WTC11 (cell line): ENCODE measurements at regions not wholly inside any gene's neighbourhood (a gene's known extent, or its start where the extent isn't known, plus 50 kb on each side); places are given as distances from the start of the nearest gene placed in this dataset.

Source experiments
- ATAC-seq: fragments of 200-7000 bp; cut with Tn5 transposase; 2 replicates; pipeline ENCODE4 v1.10.0; 2021; ENCODE audit warnings: mild to moderate bottlenecking, moderate library complexity
- CTCF ChIA-PET: fragments of 300-600 bp; sonication (Branson Sonifier 250); formaldehyde crosslinking; loops from one replicate; lab custom pipeline; 2021; ENCODE audit warnings: antibody characterized with exemption; lab: Charles Lee
- POLR2A ChIA-PET: fragments of 350-600 bp; sonication (Branson Sonifier 250); formaldehyde crosslinking; loops from one replicate; lab custom pipeline; 2021; ENCODE audit warnings: antibody characterized with exemption; lab: Charles Lee
- DNase-seq: peaks from one replicate; pipeline ENCODE4 v3.0.0; 2021; ENCODE audit warnings: low spot score
- H3K27ac Mint-ChIP-seq: 2 replicates; pipeline ENCODE4 v1.8.0; 2021; ENCODE audit warnings: mixed read lengths
- H3K27me3 Mint-ChIP-seq: 2 replicates; pipeline ENCODE4 v1.8.0; 2021; ENCODE audit warnings: low read depth, mild to moderate bottlenecking, moderate library complexity, mixed read lengths
- H3K36me3 Mint-ChIP-seq: 2 replicates; pipeline ENCODE4 v1.8.0; 2021; ENCODE audit warnings: mixed read lengths
- H3K4me1 Mint-ChIP-seq: 2 replicates; pipeline ENCODE4 v1.8.0; 2022; ENCODE audit warnings: mixed read lengths
- H3K4me3 Mint-ChIP-seq: 2 replicates; pipeline ENCODE4 v1.8.0; 2021; ENCODE audit warnings: mild to moderate bottlenecking, moderate library complexity, mixed read lengths
- H3K9me3 Mint-ChIP-seq: 2 replicates; pipeline ENCODE4 v1.8.0; 2021; ENCODE audit warnings: mixed read lengths
- ATF1 ChIP-seq: sonication (generic); formaldehyde crosslinking; IDR thresholded peaks from 2 replicates; pipeline ENCODE4 v1.8.1; 2023; ENCODE audit warnings: mild to moderate bottlenecking, moderate library complexity, missing genetic modification reagents
- CTCF ChIP-seq: fragments of 200-600 bp; IDR thresholded peaks from 2 replicates; pipeline ENCODE4 v1.8.0; 2022; ENCODE audit warnings: antibody characterized with exemption
- E2F5 ChIP-seq: sonication (generic); formaldehyde crosslinking; IDR thresholded peaks from 2 replicates; pipeline ENCODE4 v1.8.1; 2022; ENCODE audit warnings: mild to moderate bottlenecking, moderate library complexity, missing genetic modification reagents
- ELF4 ChIP-seq: sonication (generic); formaldehyde crosslinking; IDR thresholded peaks from 2 replicates; pipeline ENCODE4 v1.8.1; 2022; ENCODE audit warnings: low read depth, mild to moderate bottlenecking, moderate library complexity, missing genetic modification reagents
- ETV6 ChIP-seq: sonication (generic); formaldehyde crosslinking; IDR thresholded peaks from 2 replicates; pipeline ENCODE4 v1.8.1; 2022; ENCODE audit warnings: mild to moderate bottlenecking, missing genetic modification reagents
- GTF2I ChIP-seq: fragments of 250-450 bp; sonication (Bioruptor Pico); conservative IDR thresholded peaks from 2 replicates; pipeline ENCODE4 v1.4.0; 2021; ENCODE audit warnings: mild to moderate bottlenecking
- IRF2 ChIP-seq: sonication (generic); formaldehyde crosslinking; IDR thresholded peaks from 2 replicates; pipeline ENCODE4 v1.8.0; 2022; ENCODE audit warnings: low read depth, missing genetic modification reagents, borderline replicate concordance
- KAT7 ChIP-seq: sonication (generic); formaldehyde crosslinking; IDR thresholded peaks from 2 replicates; pipeline ENCODE4 v1.8.1; 2023; ENCODE audit warnings: missing genetic modification reagents, mild to moderate bottlenecking, borderline replicate concordance
- MXD4 ChIP-seq: fragments of 250-450 bp; sonication (Bioruptor Pico); IDR thresholded peaks from 2 replicates; pipeline ENCODE4 v1.8.0; 2021; ENCODE audit warnings: mild to moderate bottlenecking, moderate library complexity, borderline replicate concordance
- MYBL2 ChIP-seq: sonication (generic); formaldehyde crosslinking; IDR thresholded peaks from 2 replicates; pipeline ENCODE4 v1.8.1; 2023; ENCODE audit warnings: mild to moderate bottlenecking, moderate library complexity, missing genetic modification reagents
- OVOL2 ChIP-seq: fragments of 250-450 bp; sonication (Bioruptor Pico); IDR thresholded peaks from 2 replicates; pipeline ENCODE4 v1.9.0; 2021; ENCODE audit warnings: mild to moderate bottlenecking, borderline replicate concordance
- PRRX2 ChIP-seq: fragments of 250-450 bp; sonication (Bioruptor Pico); IDR thresholded peaks from 2 replicates; pipeline ENCODE4 v1.8.0; 2021; ENCODE audit warnings: mild to moderate bottlenecking
- SOX15 ChIP-seq: fragments of 250-450 bp; sonication (Bioruptor Pico); IDR thresholded peaks from 2 replicates; pipeline ENCODE4 v1.9.0; 2021; ENCODE audit warnings: mild to moderate bottlenecking
- ZBTB21 ChIP-seq: sonication (generic); formaldehyde crosslinking; IDR thresholded peaks from 2 replicates; pipeline ENCODE4 v1.8.1; 2023; ENCODE audit warnings: mild to moderate bottlenecking, missing genetic modification reagents, borderline replicate concordance
- ZNF121 ChIP-seq: sonication (generic); formaldehyde crosslinking; IDR thresholded peaks from 2 replicates; pipeline ENCODE4 v1.8.0; 2023; ENCODE audit warnings: missing genetic modification reagents
- ZNF138 ChIP-seq: sonication (generic); formaldehyde crosslinking; conservative IDR thresholded peaks from 2 replicates; pipeline ENCODE4 v1.8.1; 2022; ENCODE audit warnings: mild to moderate bottlenecking, moderate library complexity, missing genetic modification reagents
- ZNF219 ChIP-seq: sonication (generic); formaldehyde crosslinking; IDR thresholded peaks from 2 replicates; pipeline ENCODE4 v1.8.0; 2023; ENCODE audit warnings: missing genetic modification reagents, mild to moderate bottlenecking, borderline replicate concordance
- ZNF425 ChIP-seq: fragments of 250-450 bp; sonication (Bioruptor Pico); conservative IDR thresholded peaks from 2 replicates; pipeline ENCODE4 v1.9.0; 2021; ENCODE audit warnings: mild to moderate bottlenecking
- TF ChIP-seq, protein P1 (sequence below): sonication (generic); formaldehyde crosslinking; IDR thresholded peaks from 2 replicates; pipeline ENCODE4 v1.8.0; 2022; ENCODE audit warnings: mild to moderate bottlenecking, missing genetic modification reagents
- TF ChIP-seq, protein P2 (sequence below): fragments of 250-450 bp; sonication (Bioruptor Pico); IDR thresholded peaks from 2 replicates; pipeline ENCODE4 v1.9.0; 2021; ENCODE audit warnings: mild to moderate bottlenecking

DNA sequence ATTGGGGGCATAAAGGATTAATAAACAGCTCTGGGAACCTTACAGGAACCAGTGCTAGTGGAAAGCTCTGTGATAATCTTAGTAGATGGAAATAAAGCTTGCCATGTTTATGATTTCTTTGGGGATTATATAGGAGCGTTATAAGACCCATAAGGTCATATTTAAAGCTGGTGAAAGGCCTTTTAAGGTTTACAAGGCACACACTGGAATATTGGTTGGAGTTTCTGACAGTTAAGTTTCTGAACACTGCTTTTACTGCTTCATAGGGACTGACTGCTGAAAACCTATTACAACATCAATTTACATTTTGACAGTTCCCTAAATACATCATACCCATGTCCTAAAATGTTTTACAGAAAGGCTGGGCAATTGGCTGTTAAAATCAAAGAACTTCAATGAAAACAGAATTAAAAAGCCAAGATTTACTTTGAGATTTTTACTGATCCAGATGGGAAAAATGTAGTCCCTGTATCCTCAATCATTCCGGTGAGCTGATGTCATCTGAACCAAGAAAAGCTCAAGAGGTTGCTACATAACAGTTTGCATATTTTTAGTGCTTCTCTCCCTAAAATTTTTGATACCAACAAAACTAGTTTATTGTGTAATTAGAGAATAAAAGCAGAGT is 153.7 kb upstream of the IGF1 start:
- Mint-ChIP-seq H3K36me3 (no peaks in the 10 kb centered on the region), H3K27ac (no peak overlapping the region), H3K27me3 (no peaks in the 10 kb centered on the region; the same call in 1 of the 2 replicates), H3K4me3 (no peak overlapping the region), H3K4me1 (no peaks in the 10 kb centered on the region), H3K9me3 (peaks cover 7% of the 10 kb centered on the region)
- no peak for ATAC-seq
- TF ChIP-seq CTCF: no peak
- no peak for TF ChIP-seq SOX15 (CRISPR knock-in tag)
- TF ChIP-seq ELF4 (CRISPR knock-in tag): no peak
- TF ChIP-seq ZBTB21 (CRISPR knock-in tag): no peak
- TF ChIP-seq, protein P1, sequence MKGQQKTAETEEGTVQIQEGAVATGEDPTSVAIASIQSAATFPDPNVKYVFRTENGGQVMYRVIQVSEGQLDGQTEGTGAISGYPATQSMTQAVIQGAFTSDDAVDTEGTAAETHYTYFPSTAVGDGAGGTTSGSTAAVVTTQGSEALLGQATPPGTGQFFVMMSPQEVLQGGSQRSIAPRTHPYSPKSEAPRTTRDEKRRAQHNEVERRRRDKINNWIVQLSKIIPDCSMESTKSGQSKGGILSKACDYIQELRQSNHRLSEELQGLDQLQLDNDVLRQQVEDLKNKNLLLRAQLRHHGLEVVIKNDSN (CRISPR knock-in tag): no peak
- TF ChIP-seq MXD4 (CRISPR knock-in tag): no peak
- TF ChIP-seq ZNF425 (CRISPR knock-in tag): no peak
- no peak for TF ChIP-seq OVOL2 (CRISPR knock-in tag)
- TF ChIP-seq ZNF121 (CRISPR knock-in tag): no peak
- no peak for TF ChIP-seq ZNF138
- no peak for TF ChIP-seq ATF1 (CRISPR knock-in tag)
- no peak for TF ChIP-seq GTF2I (CRISPR knock-in tag)
- no peak for TF ChIP-seq IRF2
- no peak for TF ChIP-seq MYBL2 (CRISPR knock-in tag)
- no peak for TF ChIP-seq PRRX2
- no peak for TF ChIP-seq E2F5 (CRISPR knock-in tag)
- TF ChIP-seq ZNF219 (CRISPR knock-in tag): no peak
- TF ChIP-seq, protein P2, sequence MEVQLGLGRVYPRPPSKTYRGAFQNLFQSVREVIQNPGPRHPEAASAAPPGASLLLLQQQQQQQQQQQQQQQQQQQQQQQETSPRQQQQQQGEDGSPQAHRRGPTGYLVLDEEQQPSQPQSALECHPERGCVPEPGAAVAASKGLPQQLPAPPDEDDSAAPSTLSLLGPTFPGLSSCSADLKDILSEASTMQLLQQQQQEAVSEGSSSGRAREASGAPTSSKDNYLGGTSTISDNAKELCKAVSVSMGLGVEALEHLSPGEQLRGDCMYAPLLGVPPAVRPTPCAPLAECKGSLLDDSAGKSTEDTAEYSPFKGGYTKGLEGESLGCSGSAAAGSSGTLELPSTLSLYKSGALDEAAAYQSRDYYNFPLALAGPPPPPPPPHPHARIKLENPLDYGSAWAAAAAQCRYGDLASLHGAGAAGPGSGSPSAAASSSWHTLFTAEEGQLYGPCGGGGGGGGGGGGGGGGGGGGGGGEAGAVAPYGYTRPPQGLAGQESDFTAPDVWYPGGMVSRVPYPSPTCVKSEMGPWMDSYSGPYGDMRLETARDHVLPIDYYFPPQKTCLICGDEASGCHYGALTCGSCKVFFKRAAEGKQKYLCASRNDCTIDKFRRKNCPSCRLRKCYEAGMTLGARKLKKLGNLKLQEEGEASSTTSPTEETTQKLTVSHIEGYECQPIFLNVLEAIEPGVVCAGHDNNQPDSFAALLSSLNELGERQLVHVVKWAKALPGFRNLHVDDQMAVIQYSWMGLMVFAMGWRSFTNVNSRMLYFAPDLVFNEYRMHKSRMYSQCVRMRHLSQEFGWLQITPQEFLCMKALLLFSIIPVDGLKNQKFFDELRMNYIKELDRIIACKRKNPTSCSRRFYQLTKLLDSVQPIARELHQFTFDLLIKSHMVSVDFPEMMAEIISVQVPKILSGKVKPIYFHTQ (CRISPR knock-in tag): no peak
- TF ChIP-seq KAT7 (CRISPR knock-in tag): no peak
- TF ChIP-seq ETV6 (CRISPR knock-in tag): no peak
- no peak for DNase-seq
- ChIA-PET POLR2A (no interaction called here), CTCF (no interaction called here)
